ENCODE measurements at regions not wholly inside any gene's neighbourhood (a gene's known extent, or its start where the extent isn't known, plus 50 kb on each side); places are given as distances from the start of the nearest gene placed in this dataset.
A peak's percentile ranks its signal among the peaks of the same experiment; 100 is the strongest.

GRCh38 chr11:105524286-105524685 is 85.6 kb upstream of the GRIA4 start:
- ChIA-PET CTCF (interaction anchor here (0.6 to 0.8 kb wide), 2 partner anchors 35 to 43 kb away, joined by 3 read pairs; no protein-coding TSS in a partner anchor), POLR2A (no interaction called here)
- intact Hi-C loops (cut with micrococcal nuclease) = no loop called here
- TF ChIP-seq, protein P1, sequence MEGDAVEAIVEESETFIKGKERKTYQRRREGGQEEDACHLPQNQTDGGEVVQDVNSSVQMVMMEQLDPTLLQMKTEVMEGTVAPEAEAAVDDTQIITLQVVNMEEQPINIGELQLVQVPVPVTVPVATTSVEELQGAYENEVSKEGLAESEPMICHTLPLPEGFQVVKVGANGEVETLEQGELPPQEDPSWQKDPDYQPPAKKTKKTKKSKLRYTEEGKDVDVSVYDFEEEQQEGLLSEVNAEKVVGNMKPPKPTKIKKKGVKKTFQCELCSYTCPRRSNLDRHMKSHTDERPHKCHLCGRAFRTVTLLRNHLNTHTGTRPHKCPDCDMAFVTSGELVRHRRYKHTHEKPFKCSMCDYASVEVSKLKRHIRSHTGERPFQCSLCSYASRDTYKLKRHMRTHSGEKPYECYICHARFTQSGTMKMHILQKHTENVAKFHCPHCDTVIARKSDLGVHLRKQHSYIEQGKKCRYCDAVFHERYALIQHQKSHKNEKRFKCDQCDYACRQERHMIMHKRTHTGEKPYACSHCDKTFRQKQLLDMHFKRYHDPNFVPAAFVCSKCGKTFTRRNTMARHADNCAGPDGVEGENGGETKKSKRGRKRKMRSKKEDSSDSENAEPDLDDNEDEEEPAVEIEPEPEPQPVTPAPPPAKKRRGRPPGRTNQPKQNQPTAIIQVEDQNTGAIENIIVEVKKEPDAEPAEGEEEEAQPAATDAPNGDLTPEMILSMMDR (IDR thresholded peaks at IDR 0.05; ENCODE audit: unreplicated experiment) = no peak
- Mint-ChIP-seq H3K27ac (ENCODE audit: low read depth, unreplicated experiment) (no peak overlapping the region), H3K4me1 (ENCODE audit: insufficient read depth, unreplicated experiment) (no peaks in the 10 kb centered on the region), H3K36me3 (ENCODE audit: insufficient read depth, unreplicated experiment) (no peaks in the 10 kb centered on the region), H3K4me3 (ENCODE audit: unreplicated experiment) (no peak overlapping the region), H3K9me3 (ENCODE audit: unreplicated experiment) (peaks cover 9% of the 10 kb centered on the region), H3K27me3 (ENCODE audit: insufficient read depth, unreplicated experiment) (no peaks in the 10 kb centered on the region)
- no TSS peak for BruUV-seq (replicated peaks)
- DNase-seq (ENCODE audit: unreplicated experiment) = peak; percentile 2

DNA sequence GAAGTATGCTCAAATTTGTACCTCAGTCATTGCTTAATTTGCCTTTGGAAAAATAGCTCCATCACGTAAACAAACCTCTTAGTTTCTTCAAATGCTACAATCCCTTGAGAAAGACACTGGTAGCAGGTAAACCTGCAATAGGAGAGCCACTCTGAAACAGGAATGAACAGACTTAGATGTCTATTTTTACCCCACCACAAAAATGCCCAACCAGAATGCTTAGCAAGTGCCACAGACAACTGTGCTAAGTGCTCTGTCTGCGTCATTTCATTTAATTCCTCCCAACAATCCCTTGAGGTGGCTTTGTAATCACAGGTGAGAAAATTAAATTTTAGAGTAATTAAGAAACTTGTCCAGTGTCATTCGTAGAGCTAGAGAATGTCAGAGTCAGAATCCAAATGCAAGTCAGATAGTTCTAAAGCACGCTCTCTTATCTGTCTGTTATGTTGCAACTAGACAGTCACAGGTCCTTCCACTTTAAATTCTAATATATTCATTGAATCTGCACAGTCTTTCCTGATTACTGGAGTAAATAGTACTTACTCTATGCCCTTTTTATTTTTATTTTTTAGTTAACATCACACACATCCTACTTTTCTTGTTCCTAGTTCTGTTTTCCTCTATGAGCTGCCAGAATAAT is 89.0 kb upstream of the GRIA4 start:
- Mint-ChIP-seq H3K9me3 (ENCODE audit: unreplicated experiment) (no peaks in the 10 kb centered on the region), H3K4me3 (ENCODE audit: unreplicated experiment) (no peak overlapping the region), H3K36me3 (ENCODE audit: insufficient read depth, unreplicated experiment) (no peaks in the 10 kb centered on the region), H3K4me1 (ENCODE audit: insufficient read depth, unreplicated experiment) (no peaks in the 10 kb centered on the region), H3K27ac (ENCODE audit: low read depth, unreplicated experiment) (no peak overlapping the region), H3K27me3 (ENCODE audit: insufficient read depth, unreplicated experiment) (no peaks in the 10 kb centered on the region)
- no TSS peak for BruUV-seq (replicated peaks)
- intact Hi-C loops (cut with micrococcal nuclease) = no loop called here
- DNase-seq (ENCODE audit: unreplicated experiment) = no peak
- CTCF ChIA-PET = interaction anchor here (0.5 kb wide), 1 partner anchor 655 kb away, joined by 3 read pairs; no protein-coding TSS in a partner anchor
- POLR2A ChIA-PET = no interaction called here
- TF ChIP-seq, protein P1 (IDR thresholded peaks at IDR 0.05; ENCODE audit: unreplicated experiment) = no peak

DNA sequence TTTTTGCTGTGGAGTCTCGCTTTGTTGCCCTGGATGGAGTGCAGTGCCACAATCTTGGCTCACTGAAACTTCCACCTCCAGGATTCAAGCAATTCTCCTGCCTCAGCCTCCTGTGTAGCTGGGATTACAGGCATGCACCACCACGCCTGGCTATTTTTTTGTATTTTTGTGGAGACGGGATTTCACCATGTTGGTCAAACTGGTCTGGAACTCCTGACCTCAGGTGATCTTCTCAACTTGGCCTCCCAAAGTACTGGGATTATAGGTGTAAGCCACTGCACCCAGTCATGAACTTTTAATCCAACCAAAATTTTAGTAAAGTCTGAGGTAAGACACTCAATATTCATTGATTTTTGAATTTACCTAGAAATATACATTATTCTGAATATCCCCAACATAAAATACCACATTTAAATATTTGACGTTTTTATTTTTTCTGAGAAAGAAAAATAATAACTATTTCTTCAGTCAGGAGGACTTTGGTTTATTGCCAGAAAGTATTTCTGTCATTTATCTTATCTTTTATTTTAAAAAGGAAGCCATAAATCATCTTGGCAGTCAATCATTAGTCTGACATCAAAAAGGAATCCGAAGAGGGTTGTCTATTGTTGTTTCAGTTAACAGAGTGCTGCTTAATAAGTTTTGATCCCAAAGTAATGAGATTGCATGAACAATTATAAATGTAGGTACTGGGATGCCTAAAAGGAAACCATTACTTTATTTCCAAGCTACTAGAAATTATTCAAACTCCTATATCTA is 102.2 kb upstream of the GRIA4 start:
- CTCF ChIA-PET = interaction anchor here (0.7 kb wide), 1 partner anchor 111 kb away, joined by 3 read pairs; no protein-coding TSS in a partner anchor
- no peak overlapping the region for H3K4me3 Mint-ChIP-seq (ENCODE audit: unreplicated experiment)
- intact Hi-C loops (cut with micrococcal nuclease) = no loop called here
- DNase-seq (ENCODE audit: unreplicated experiment) = no peak
- BruUV-seq (replicated peaks) = no TSS peak
- no peaks in the 10 kb centered on the region for H3K36me3 Mint-ChIP-seq (ENCODE audit: insufficient read depth, unreplicated experiment)
- POLR2A ChIA-PET = no interaction called here
- H3K27me3 Mint-ChIP-seq (ENCODE audit: insufficient read depth, unreplicated experiment) = no peaks in the 10 kb centered on the region
- no peaks in the 10 kb centered on the region for H3K4me1 Mint-ChIP-seq (ENCODE audit: insufficient read depth, unreplicated experiment)
- no peak overlapping the region for H3K27ac Mint-ChIP-seq (ENCODE audit: low read depth, unreplicated experiment)
- TF ChIP-seq, protein P1 (IDR thresholded peaks at IDR 0.05; ENCODE audit: unreplicated experiment) = no peak
- H3K9me3 Mint-ChIP-seq (ENCODE audit: unreplicated experiment) = no peaks in the 10 kb centered on the region

- no peaks in the 10 kb centered on the region for H3K36me3 Mint-ChIP-seq (ENCODE audit: insufficient read depth, unreplicated experiment)
- CTCF ChIA-PET = no interaction called here
- no peak overlapping the region for H3K27ac Mint-ChIP-seq (ENCODE audit: low read depth, unreplicated experiment)
- no TSS peak for BruUV-seq (replicated peaks)
- intact Hi-C loops (cut with micrococcal nuclease) = no loop called here
- no peaks in the 10 kb centered on the region for H3K27me3 Mint-ChIP-seq (ENCODE audit: insufficient read depth, unreplicated experiment)
- POLR2A ChIA-PET = no interaction called here
- H3K9me3 Mint-ChIP-seq (ENCODE audit: unreplicated experiment) = no peaks in the 10 kb centered on the region
- no peak overlapping the region for H3K4me3 Mint-ChIP-seq (ENCODE audit: unreplicated experiment)
- TF ChIP-seq, protein P1 (IDR thresholded peaks at IDR 0.05; ENCODE audit: unreplicated experiment) = no peak
- H3K4me1 Mint-ChIP-seq (ENCODE audit: insufficient read depth, unreplicated experiment) = no peaks in the 10 kb centered on the region
- DNase-seq (ENCODE audit: unreplicated experiment) = no peak
Observed at GRCh38 chr11:105492010-105492409, 117.9 kb upstream of the GRIA4 start.
